SK-N-SH treated with all-trans-retinoic acid at 6 μM for 48 hours (cell line): ENCODE measurements at regions not wholly inside any gene's neighbourhood (a gene's known extent, or its start where the extent isn't known, plus 50 kb on each side); places are given as distances from the start of the nearest gene placed in this dataset.

ENCODE experiments used
- ATAC-seq: fragments of 200-7000 bp; cut with Tn5 transposase; 3 replicates; pipeline ENCODE4 v1.9.1; 2020; ENCODE audit warnings: mild to moderate bottlenecking, moderate library complexity
- ARNTL ChIP-seq: fragments of 450-650 bp; formaldehyde crosslinking; IDR thresholded peaks from 2 replicates; pipeline ENCODE4 v1.5.0; 2020; ENCODE audit warnings: low read depth, mild to moderate bottlenecking, moderate library complexity, borderline replicate concordance
- BACH2 ChIP-seq: fragments of 250-450 bp; sonication (Bioruptor Pico); IDR thresholded peaks from 2 replicates; pipeline ENCODE4 v1.9.0; 2021; ENCODE audit warnings: mild to moderate bottlenecking, borderline replicate concordance
- CREB5 ChIP-seq: fragments of 250-450 bp; sonication (Bioruptor Pico); IDR thresholded peaks from 2 replicates; pipeline ENCODE4 v1.5.1; 2020; ENCODE audit warnings: low read depth, mild to moderate bottlenecking, moderate library complexity
- CSRNP3 ChIP-seq: fragments of 250-450 bp; sonication (Bioruptor Pico); IDR thresholded peaks from 2 replicates; pipeline ENCODE4 v1.5.1; 2021; ENCODE audit warnings: mild to moderate bottlenecking, moderate library complexity
- ESRRG ChIP-seq: fragments of 250-450 bp; sonication (Bioruptor Pico); IDR thresholded peaks from 2 replicates; pipeline ENCODE4 v1.6.1; 2021; ENCODE audit warnings: mild to moderate bottlenecking
- GLIS3 ChIP-seq: fragments of 250-450 bp; sonication (Bioruptor Pico); IDR thresholded peaks from 2 replicates; pipeline ENCODE4 v1.5.0; 2020; ENCODE audit warnings: mild to moderate bottlenecking, moderate library complexity
- OSR1 ChIP-seq: fragments of 250-450 bp; sonication (Bioruptor Pico); IDR thresholded peaks from 2 replicates; pipeline ENCODE4 v1.8.0; 2022; ENCODE audit warnings: moderate library complexity, mild to moderate bottlenecking, inconsistent platforms
- POU6F1 ChIP-seq: fragments of 250-450 bp; sonication (Bioruptor Pico); IDR thresholded peaks from 2 replicates; pipeline ENCODE4 v1.8.0; 2021; ENCODE audit warnings: low read depth, mild to moderate bottlenecking, moderate library complexity, borderline replicate concordance
- RARB ChIP-seq: fragments of 250-450 bp; sonication (Bioruptor Pico); IDR thresholded peaks from 2 replicates; pipeline ENCODE4 v1.8.0; 2021; ENCODE audit warnings: mild to moderate bottlenecking, moderate library complexity
- SNAI2 ChIP-seq: fragments of 250-450 bp; sonication (Bioruptor Pico); IDR thresholded peaks from 2 replicates; pipeline ENCODE4 v1.5.0; 2020; ENCODE audit warnings: mild to moderate bottlenecking, moderate library complexity
- TCF4 ChIP-seq: fragments of 250-450 bp; sonication (Bioruptor Pico); IDR thresholded peaks from 2 replicates; pipeline ENCODE4 v1.8.0; 2021; ENCODE audit warnings: mild to moderate bottlenecking, moderate library complexity, borderline replicate concordance
- TOX ChIP-seq: fragments of 250-450 bp; sonication (Bioruptor Pico); IDR thresholded peaks from 2 replicates; pipeline ENCODE4 v1.8.0; 2021; ENCODE audit warnings: mild to moderate bottlenecking, moderate library complexity, borderline replicate concordance
- TSHZ2 ChIP-seq: fragments of 250-450 bp; sonication (Bioruptor Pico); IDR thresholded peaks from 2 replicates; pipeline ENCODE4 v1.5.0; 2020; ENCODE audit warnings: mild to moderate bottlenecking, moderate library complexity
- ZC3H10 ChIP-seq: fragments of 250-450 bp; sonication (Bioruptor Pico); IDR thresholded peaks from 2 replicates; pipeline ENCODE4 v1.5.1; 2021; ENCODE audit warnings: mild to moderate bottlenecking, moderate library complexity
- ZFP3 ChIP-seq: fragments of 250-450 bp; sonication (Bioruptor Pico); IDR thresholded peaks from 2 replicates; pipeline ENCODE4 v1.5.0; 2020; ENCODE audit warnings: mild to moderate bottlenecking, moderate library complexity
- ZFP30 ChIP-seq: fragments of 450-650 bp; formaldehyde crosslinking; IDR thresholded peaks from 2 replicates; pipeline ENCODE4 v1.5.0; 2022; ENCODE audit warnings: mild to moderate bottlenecking, moderate library complexity
- ZNF565 ChIP-seq: fragments of 450-650 bp; formaldehyde crosslinking; conservative IDR thresholded peaks from 2 replicates; pipeline ENCODE4 v1.5.0; 2020; ENCODE audit warnings: low read depth, mild to moderate bottlenecking, moderate library complexity

- no peak for TF ChIP-seq BACH2 (CRISPR knock-in tag)
- no peak for TF ChIP-seq CSRNP3 (CRISPR knock-in tag)
- TF ChIP-seq POU6F1 (CRISPR knock-in tag), result no peak
- no peak for TF ChIP-seq SNAI2 (CRISPR knock-in tag)
- TF ChIP-seq ARNTL, result no peak
- TF ChIP-seq ZFP30, result no peak
- TF ChIP-seq GLIS3, result no peak
- TF ChIP-seq TCF4 (CRISPR knock-in tag), result no peak
- TF ChIP-seq ZNF565 (CRISPR knock-in tag), result no peak
- TF ChIP-seq ZC3H10 (CRISPR knock-in tag), result no peak
- TF ChIP-seq ESRRG (CRISPR knock-in tag), result no peak
- no peak for TF ChIP-seq RARB (CRISPR knock-in tag)
- no peak for TF ChIP-seq ZFP3
- no peak for TF ChIP-seq TOX
- ATAC-seq, result no peak
Observed at GRCh38 chr12:65584016-65584415, 240.3 kb upstream of the HMGA2 start.

- ATAC-seq, result peak; percentile 73
- TF ChIP-seq OSR1 (no peak), TSHZ2 (no peak), BACH2 (CRISPR knock-in tag) (no peak), ESRRG (CRISPR knock-in tag) (no peak), POU6F1 (CRISPR knock-in tag) (no peak)
Observed at GRCh38 chr12:65585648-65586602, 238.4 kb upstream of the HMGA2 start.

- peak; percentile 32; the same call in 2 of the 3 replicates for ATAC-seq
- TF ChIP-seq CREB5 (CRISPR knock-in tag) (no peak), OSR1 (no peak), CSRNP3 (CRISPR knock-in tag) (no peak), POU6F1 (CRISPR knock-in tag) (no peak), ZNF565 (CRISPR knock-in tag) (no peak)
Observed at GRCh38 chr12:65586796-65587195, 237.5 kb upstream of the HMGA2 start.
